Inflammatory macrophage treated with lipopolysaccharide for 4 hours (primary cell): ENCODE measurements at regions not wholly inside any gene's neighbourhood (a gene's known extent, or its start where the extent isn't known, plus 50 kb on each side); places are given as distances from the start of the nearest gene placed in this dataset.
"Not testable (repeated sequence)": the region's sequence is repeated elsewhere in the genome, so short reads cannot be mapped to it uniquely, and the experiment has no call there.

Source experiments
- DNase-seq: peaks from one replicate; pipeline ENCODE4 v3.0.0-alpha.2; 2020

DNA sequence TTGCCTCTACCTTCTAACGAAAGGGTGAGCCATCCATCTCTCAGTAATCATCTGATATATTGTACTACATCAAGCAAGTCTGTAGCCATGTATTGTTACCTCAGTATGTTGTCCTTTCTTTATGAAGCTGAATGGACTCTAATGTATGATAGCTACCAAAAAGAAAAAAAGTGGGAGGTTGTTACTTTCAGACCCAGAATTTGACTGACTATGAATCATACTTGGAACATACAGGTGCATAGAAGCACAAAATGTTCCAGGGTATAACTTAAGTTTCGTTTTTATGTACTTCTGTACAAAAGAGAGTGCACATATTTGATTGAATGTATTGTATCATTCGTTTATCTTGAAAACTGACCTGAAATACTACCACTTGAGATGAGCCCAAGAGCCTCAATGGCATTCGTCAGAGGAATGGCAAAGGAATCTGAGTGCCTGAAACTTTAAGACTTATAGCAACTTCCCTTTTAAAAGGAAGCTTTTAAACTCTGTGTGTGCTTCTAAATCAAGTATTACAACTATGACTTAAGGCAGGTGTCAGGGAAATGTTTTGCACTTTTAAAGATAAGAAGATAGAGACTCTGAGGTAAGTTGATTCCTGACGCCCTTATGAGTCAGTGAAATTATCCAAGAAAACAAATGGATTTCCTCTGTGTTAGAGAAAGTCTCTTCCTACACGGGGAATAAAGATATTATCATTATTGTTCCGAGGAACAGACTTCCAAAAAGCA, 951.5 kb downstream of the GALC start:
- DNase-seq: no peak

DNA sequence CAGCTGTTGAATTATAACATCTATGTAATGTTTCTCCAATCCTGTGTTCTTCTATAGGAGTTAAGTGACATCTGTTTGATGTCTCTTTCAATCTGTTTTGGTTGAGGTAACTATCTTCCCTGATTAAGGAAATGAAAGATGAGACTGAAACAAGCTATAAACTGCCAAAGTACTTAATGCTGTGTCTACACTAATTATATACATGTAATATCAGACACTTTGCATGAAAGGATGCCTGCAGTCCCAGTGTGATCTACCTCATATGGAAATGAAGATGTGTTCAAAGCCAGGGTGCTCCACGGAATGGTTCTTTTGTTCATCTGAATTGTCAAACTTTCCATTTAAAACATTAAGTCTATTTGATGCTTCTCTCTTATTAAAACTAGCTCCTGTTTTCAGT, 958.3 kb downstream of the GALC start:
- no peak for DNase-seq

DNA sequence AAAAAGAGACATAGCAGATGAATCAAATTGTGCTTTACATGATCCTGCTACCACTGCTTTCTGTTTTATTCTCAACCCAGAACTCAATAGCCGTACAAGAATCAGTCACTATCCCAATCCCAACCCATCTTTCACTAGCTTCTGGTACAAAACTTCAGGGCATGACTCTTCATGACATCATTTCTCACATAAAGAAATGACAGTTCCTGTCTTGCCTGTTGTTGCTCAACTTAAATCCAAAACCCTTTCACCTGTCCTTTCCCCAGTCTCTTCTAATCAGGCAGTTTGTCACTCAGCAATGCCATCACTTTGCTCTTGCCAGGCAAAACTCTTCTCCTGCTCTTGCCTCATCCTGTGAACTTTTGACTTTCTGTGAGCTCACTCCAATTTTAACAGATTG, 962.8 kb downstream of the GALC start:
- no peak for DNase-seq

DNA sequence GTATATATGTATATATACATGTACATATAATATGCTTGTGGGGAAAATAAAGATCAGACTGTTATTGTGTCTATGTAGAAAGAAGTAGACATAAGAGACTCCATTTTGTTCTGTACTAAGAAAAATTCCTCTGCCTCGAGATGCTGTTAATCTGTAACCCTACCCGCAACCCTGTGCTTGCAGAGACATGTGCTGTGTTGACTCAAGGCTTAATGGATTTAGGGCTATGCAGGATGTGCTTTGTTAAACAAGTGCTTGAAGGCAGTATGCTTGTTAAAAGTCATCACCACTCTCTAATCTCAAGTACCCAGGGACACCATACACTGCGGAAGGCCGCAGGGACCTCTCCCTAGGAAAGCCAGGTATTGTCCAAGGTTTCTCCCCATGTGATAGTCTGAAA, 972.9 kb downstream of the GALC start:
- DNase-seq: not testable (repeated sequence)

DNA sequence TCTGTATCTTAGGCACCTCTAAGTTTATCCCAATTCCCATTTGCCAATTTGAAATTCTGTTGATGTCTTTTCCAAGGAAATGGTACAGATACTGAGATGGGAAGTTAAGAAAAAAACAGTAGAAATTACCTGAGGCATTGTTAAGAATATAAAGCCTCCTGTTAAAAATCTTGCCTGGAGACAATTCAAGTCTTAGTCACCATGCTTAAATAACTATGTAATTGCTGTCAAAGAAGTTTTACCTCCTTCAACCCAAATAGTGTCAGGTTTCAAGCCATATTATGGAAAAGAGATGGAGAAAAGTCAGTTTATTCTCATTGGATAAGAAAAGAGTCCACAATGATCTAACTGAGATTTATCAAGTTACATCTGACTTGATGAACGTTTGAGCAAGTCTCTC, 974.7 kb downstream of the GALC start:
- no peak for DNase-seq

DNA sequence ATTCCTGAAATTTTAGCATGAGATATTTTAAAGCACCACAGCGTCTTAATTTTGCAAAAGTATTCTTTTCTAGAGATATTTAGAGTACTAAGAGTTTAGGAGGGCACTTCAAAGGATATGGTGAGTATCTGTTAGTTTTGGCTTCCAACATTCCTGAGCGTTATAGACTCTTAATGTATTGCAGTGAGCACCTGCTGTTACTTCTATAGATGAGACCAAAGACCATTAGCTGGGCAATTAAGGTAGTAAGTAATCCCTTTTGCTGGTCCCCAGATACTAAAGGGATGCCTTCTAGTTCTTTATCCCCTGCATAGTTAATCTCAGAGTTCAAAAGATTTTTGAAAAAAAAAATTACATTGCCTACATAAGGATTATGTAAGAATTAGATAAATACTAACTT, 975.6 kb downstream of the GALC start:
- no peak for DNase-seq

DNA sequence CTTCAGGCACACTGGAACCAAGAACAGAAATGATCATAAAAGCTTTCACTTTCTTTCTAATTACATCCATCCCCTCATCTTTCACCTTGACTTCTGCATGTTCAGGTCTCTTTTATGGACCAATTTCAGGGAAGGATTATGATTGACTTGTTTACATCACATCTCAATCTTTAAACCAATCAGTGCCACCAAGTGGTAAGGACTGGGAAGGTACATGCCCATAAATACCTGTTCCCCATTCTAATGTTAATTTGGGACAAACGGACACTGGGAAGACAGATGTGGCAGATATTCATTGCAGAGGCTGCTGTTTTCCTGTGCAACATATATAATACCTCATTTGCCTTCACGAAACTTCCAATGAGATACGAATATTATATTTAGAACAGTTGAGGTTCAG, 978.1 kb downstream of the GALC start:
- DNase-seq: no peak

DNA sequence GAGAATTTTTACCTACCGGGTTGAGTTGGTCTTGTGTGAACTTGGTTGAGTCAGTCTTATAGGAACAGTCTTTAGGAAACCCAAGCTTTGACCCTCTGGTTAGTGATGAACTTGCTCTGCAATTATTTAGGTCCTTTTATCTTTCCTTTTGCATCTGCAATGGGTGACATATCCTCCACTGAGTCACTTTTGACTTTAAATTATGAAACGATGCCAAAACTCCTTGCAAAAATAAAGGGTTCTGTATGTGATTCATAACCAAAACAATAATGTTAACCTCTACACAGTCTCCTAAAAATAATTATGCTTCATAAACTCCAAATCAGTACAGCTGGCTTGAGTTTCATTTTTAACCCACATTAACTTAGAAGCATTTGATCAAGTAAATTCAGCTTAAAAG, 979.4 kb downstream of the GALC start:
- no peak for DNase-seq

DNA sequence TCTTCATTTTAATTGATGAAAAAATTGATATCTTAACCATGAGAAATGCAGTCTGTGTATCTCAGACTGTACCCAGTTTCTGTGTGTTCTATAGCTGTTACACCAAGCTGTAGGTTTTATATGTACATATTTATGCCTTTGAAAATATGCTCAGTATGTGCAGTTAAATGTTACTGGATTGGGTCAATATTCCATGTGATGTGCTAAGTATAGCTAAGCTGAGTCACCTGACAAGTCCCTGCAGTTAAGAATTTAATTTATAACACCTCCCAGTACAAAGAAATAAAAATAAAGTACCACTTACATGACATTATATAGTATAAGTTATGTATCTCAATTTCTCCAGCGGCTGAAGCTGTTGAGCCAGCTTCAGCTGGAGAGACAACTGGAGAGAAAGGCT, 984.0 kb downstream of the GALC start:
- no peak for DNase-seq

DNA sequence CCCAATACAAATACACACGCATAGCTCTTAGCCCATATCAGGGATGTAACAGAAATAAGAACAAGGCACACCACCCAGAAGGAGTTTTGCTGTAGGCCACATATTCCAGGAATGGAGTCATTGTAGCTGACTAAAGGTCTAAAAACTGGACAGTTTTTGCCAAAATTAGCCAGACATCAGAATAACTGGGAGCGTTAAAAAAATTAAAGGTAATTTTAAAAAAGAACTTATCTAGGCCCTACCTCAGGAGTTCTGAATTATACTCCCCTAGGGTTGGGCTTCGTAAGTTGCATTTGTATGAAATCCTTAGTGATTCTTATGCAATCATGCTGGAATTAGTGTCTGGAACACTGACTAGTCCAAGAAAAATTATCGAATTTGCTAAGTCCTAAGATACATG, 987.7 kb downstream of the GALC start:
- DNase-seq: no peak

DNA sequence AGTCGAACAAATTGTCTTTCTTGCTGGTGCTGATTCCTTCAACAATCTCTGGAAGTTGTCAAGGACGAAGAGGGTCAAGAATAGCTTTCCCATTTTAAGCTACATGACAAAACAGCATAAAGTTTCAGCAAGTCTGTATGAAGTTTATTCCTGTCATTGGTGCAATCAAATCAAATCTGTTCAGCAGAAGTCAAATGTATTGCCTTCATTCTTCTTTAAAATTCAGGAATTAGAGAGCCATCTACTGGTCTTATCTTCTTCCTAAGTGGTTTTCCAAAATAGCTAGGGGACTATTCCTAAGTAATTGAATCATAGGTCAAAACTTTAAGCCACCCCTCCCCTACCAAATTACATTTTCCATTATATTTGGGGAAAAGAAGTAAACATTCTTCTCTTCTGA, 990.2 kb downstream of the GALC start:
- no peak for DNase-seq

DNA sequence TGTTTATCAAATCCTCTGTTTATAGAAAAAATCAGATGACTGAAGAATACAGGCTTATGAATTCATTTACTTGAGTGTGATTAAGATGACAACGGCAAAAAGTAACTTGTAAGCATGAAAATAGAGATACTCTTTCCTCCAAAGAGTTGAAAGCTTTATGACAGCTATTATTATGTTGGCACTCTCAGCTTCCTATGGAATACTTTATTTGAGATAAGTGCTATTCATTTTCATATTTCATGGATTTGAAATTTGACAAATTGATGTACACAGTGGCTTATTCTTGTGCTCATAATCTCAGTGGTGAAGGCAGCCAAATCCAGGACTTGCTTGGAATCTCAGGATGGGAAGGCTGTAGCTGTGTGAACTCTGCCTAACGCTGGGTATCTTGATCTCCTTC, 991.6 kb downstream of the GALC start:
- no peak for DNase-seq

DNA sequence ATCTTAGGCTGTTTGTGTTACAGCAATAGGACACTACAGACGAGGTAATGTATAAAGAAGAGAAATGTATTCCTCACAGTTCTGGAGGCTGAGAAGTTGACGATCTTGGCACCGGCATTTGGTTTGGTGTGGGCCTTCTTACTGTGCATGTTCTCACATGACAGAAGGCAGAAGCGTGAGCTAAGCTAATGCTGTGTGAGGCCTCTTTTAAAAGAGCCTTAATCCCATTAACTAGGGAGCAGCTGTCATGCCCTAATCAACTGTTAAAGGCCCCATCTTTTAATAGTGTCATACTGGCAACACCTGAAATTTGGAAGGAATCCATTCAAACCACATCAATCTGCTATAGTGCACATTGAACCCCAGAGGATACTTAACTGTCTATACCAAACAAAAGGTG, 992.9 kb downstream of the GALC start:
- no peak for DNase-seq

DNA sequence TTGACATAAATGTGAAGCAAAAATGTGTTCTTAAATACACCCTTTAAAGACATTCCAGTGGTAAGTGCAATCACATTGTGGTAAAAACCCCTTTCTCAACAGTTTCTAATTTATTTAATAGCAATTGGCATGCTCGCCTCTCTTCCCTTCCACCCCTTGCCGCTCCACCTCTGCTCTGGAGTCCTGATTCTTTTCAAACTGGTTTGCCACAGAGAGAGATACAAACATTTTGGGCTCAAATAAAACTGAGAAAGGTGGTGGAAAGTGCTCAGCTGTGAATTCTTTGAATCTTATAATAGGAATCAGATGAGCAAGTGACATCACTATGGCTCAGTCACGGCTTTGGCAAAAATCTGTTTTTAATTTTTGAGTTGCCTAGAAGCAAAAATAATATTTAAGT, 993.9 kb downstream of the GALC start:
- DNase-seq: no peak

DNA sequence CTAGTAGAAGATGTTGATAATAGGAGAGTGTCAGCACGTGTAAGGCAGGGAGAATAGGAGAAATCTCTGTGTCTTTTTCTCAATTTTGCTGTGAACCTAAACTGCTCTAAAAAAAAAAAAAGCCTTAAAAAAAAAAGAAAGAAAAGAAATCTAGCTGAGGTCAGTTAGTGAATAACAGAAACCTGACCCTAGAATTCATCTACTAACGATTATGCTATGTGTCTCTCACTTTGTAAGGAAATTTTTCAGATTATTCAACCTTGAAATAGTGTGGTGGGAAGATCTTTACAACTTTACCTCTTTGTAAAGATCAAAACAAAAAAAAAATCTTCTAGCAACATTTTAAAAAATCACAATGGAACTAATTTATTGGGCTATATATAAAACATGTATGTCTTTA, 995.7 kb downstream of the GALC start:
- no peak for DNase-seq

DNA sequence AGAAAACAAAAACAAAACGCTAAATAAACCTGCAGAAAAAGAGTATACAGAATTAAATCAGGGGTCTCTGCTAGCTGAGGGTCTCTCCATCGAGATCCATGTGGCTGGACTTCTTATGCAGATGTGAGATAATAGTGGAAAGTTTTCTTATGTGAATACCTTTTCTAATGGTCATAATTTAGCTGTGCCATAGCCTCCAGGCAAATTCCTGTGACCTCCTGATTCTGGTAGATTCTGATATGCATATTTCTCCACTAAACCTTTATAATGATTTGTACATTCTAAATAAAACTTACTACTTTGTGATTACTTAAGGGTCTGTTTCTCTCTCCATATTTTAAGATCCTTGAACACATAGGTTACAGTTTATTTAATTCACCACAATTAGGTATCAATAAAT, 1002.6 kb downstream of the GALC start:
- DNase-seq: no peak

DNA sequence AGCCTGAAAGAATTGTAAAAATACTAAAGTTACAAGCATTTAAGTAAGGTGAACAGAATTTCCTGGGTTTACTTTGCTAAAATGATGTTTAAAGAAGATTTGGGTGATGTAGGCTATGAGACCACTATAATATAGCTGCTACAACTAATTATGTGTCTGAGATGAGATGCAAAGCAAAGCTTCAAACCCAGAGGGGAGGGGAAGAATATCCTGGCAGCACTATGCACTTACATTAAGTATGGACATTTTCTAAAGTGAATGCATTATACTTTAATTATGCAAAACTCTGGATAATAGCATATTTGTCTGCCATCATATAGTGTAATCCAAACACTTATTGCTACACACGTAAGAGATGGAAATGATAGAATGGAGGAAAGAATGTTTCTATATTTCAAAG, 1003.7 kb downstream of the GALC start:
- DNase-seq: no peak

DNA sequence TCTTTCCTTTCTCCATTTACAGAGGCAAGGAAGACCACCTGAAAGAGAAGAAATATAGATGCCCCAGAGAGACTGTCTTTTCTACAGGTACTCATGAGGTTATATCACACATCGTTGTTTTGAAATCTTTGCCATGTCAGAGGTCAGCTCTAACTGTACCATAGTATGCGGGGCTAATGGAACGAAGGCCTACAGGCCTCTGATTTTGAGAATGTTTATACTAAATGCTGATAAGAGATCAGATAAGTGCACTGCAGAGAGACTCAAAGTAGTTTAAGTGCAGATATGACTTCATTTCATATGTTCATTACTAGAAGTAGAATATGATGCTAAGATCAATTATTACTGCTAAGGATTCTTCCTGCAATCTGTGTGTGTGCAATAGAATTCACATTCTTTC, 1005.0 kb downstream of the GALC start:
- no peak for DNase-seq

DNA sequence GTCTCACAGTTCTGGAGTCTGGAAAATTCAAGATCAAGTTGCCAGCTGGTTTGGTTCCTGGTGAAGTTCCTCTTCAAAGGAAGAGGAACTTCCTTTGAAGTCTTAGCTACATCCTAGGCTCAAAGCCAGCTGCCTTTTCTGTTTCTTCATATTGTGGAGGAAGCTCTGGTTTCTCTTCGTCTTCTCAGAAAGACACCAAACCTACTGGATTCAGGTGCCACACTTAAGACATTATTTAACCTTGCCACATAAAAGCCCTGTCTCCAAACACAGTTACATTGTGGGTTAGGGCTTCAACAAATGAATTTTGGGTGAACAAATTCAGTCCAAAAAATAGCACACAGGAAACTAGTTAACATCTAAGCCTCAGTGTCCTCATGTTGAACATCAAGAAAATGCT, 1019.8 kb downstream of the GALC start:
- DNase-seq: no peak

DNA sequence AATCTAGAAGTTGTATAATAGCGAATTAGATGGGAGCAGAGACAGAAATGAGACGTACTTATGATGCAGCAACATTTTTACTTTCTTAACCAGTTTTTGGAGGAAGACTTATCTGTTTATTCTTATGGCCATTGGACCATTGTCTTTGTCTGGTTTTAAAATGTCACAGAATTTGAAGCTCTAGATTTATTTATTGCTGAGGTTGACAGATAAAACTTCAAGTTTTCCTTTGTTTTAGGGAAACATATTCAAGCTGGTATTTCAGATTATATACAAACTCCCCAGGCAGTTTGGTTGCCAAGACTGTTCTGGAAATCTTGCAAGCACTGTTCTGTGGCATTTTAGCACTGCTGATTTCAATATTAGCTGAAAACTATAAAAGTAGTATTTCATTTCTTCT, 1021.7 kb downstream of the GALC start:
- no peak for DNase-seq

DNA sequence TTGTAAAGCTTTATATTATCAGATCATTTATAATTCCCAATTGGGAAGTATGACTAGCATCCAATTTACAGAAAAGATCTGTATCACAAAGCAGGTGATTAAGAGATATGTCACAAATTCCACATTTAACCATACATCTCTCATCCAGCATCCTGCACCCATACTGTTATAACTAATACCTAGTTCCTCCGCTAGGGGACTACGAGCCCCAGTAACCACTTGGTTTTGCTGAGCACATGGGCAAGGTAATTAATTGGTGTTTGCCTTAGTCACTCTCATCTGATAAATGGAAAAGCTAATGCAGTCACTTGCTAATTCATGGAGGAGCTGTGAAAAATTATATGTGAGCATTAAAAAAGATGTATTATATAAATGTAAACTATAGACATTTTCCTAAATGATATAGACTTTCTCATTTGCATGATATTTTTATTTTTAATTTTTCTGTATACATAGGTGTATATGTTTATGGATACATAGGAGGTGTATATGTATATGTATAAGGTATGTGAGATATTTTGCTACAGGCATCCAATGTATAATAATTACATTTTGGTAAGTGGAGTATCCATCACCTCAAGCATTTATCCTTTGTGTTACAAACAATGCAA, 1031.8 kb downstream of the GALC start:
- DNase-seq: no peak

DNA sequence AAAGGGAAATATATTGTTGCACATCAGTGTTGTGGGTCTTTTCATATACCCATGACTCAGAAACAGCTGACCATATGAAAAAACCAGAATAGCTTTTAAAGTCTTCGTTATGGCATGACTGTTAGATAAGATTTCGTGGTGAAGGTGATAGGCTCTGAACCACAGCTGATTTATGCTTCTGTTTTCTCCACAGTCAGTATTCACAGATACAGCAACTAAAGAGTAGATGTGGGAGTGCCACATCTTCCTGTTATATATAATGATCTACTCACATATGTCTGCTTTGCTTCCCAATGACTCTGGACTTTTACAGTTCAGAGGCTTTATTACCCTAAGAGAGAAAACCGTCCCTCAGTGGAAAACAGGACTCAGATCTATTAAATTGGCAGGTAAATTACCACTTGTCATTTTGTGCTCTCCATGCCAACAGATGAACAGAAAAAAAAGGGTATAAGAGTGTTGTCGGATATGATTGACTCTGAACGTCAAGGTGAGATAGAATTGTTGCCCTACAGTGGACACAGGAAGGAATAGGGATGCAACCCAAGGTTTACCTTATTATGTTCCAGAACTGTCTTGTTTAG, 1037.1 kb downstream of the GALC start:
- no peak for DNase-seq

DNA sequence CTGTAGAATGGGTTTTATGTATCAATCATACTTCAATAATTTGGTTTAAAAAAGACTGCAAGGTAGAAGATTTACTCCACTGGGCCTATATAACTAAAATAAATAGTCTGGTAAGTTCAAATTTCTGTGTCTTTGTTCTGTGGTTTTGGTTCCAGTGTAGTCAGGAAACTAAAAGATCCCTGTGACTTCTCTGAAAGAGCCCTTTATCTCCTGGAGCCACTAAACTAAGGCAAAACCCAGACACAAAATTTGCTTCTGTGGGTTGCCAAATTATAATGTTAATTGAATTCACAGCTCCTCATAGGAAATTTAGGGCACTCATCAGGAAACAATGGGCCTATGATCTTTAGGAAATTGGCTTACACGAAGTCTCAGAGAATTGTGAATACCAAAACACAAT, 1038.4 kb downstream of the GALC start:
- DNase-seq: no peak

DNA sequence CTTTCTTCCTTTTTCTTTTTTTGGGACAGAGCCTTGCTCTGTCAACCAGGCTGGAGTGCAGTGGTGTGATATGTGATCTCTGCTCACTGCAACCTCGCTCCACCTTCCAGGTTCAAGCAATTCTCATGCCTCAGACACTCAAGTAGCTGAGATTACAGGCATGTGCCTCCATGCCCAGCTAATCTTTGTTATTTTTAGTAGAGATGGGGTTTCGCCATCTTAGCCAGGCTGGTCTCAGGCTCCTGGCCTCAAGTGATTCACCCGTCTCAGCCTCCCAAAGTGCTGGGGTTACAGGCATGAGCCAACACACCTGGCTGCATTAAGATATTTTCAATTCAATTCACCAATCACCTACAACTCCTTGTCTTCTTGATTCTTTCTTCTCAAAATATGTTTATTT, 1046.5 kb downstream of the GALC start:
- no peak for DNase-seq

DNA sequence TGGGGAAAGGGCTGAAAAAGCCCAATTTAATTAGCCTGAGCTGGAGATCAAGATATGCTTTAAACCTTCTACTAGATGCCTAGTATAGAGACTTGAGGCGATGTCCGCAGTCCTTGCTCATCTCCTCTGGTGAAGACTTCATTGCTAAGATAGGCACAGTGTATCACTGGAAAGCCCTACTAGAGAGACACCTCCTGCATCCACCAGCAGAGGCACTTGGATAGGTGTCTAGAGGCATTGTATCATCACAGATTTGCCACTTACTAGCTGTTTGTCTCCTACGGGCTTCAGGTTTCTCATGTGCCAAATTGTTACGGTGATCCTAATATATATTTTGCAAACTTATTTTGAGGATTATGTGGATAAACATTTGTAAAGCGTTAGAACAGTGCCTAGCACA, 1048.5 kb downstream of the GALC start:
- no peak for DNase-seq
